ENCODE measurements at regions not wholly inside any gene's neighbourhood (a gene's known extent, or its start where the extent isn't known, plus 50 kb on each side); places are given as distances from the start of the nearest gene placed in this dataset.
A peak's percentile ranks its signal among the peaks of the same experiment; 100 is the strongest.

DNA sequence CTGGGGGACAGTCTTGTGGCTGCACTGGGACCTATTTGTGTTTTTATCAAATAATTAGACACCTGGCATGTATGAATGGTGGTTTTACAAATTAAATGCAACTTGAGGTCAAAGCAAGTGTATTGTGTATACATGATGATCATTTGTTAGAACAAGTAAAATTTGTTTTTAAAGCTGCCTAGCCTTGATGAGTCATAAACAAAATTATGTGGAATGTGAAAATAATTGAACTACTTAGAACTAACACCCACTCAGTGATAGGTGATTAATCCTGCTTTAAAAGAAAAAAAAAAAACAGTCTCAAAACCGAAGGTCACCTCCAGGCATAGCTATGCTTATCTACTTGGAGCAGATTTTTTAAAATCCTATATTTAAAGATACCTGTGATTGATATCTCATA lies 770.3 kb upstream of the SLITRK5 start:
- Histone ChIP-seq H3K27me3 (ENCODE audit: control insufficient read depth, insufficient read depth, low read length, poor library complexity, severe bottlenecking) (no peaks in the 10 kb centered on the region), H3K36me3 (ENCODE audit: control insufficient read depth, insufficient read depth, low read length) (no peaks in the 10 kb centered on the region), H3K4me1 (ENCODE audit: control insufficient read depth, insufficient read depth, low read length) (no peaks in the 10 kb centered on the region), H3K9me3 (ENCODE audit: control insufficient read depth, low read length) (no peaks in the 10 kb centered on the region), H3K4me3 (ENCODE audit: low read length) (no peak overlapping the region), H3K9ac (ENCODE audit: extremely low read depth, low read length, poor library complexity, severe bottlenecking) (no peak overlapping the region), H3K27ac (ENCODE audit: low read depth, low read length) (no peak overlapping the region)
- Mint-ChIP-seq H3K27ac (no peak overlapping the region), H3K27me3 (ENCODE audit: insufficient read depth) (no peaks in the 10 kb centered on the region), H3K36me3 (ENCODE audit: low read depth) (peaks cover 3% of the 10 kb centered on the region), H3K4me3 (no peak overlapping the region), H3K9me3 (peaks cover 12% of the 10 kb centered on the region), H3K4me1 (peaks cover 5% of the 10 kb centered on the region)
- 78% methylated on average over 1 of the region's 1 CpG; no CpG with 5 or more reads in 1 of the 2 experiments for WGBS, 2 experiments (ENCODE audit: insufficient coverage in 1 of 2, insufficient read length in 1 of 2)
- DNase-seq = no peak
- TF ChIP-seq, protein P1, sequence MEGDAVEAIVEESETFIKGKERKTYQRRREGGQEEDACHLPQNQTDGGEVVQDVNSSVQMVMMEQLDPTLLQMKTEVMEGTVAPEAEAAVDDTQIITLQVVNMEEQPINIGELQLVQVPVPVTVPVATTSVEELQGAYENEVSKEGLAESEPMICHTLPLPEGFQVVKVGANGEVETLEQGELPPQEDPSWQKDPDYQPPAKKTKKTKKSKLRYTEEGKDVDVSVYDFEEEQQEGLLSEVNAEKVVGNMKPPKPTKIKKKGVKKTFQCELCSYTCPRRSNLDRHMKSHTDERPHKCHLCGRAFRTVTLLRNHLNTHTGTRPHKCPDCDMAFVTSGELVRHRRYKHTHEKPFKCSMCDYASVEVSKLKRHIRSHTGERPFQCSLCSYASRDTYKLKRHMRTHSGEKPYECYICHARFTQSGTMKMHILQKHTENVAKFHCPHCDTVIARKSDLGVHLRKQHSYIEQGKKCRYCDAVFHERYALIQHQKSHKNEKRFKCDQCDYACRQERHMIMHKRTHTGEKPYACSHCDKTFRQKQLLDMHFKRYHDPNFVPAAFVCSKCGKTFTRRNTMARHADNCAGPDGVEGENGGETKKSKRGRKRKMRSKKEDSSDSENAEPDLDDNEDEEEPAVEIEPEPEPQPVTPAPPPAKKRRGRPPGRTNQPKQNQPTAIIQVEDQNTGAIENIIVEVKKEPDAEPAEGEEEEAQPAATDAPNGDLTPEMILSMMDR (conservative IDR thresholded peaks at IDR 0.05) = no peak

- Histone ChIP-seq H3K4me3 (ENCODE audit: low read length) (peak overlapping the region; percentile 56), H3K9me3 (ENCODE audit: control insufficient read depth, low read length) (no peaks in the 10 kb centered on the region), H3K27me3 (ENCODE audit: control insufficient read depth, insufficient read depth, low read length, poor library complexity, severe bottlenecking) (no peaks in the 10 kb centered on the region), H3K27ac (ENCODE audit: low read depth, low read length) (peak overlapping the region; percentile 36), H3K4me1 (ENCODE audit: control insufficient read depth, insufficient read depth, low read length) (peaks cover 12% of the 10 kb centered on the region), H3K9ac (ENCODE audit: extremely low read depth, low read length, poor library complexity, severe bottlenecking) (peak overlapping the region; percentile 13), H3K36me3 (ENCODE audit: control insufficient read depth, insufficient read depth, low read length) (no peaks in the 10 kb centered on the region)
- TF ChIP-seq, protein P1 (conservative IDR thresholded peaks at IDR 0.05) = no peak
- H3K4me3 Mint-ChIP-seq = no peak overlapping the region
- no peak for DNase-seq
- H3K27ac Mint-ChIP-seq = peak overlapping the region; percentile 79
- H3K27me3 Mint-ChIP-seq (ENCODE audit: insufficient read depth) = no peaks in the 10 kb centered on the region
- peaks cover 40% of the 10 kb centered on the region for H3K4me1 Mint-ChIP-seq
- no peaks in the 10 kb centered on the region for H3K9me3 Mint-ChIP-seq
- no peaks in the 10 kb centered on the region for H3K36me3 Mint-ChIP-seq (ENCODE audit: low read depth)
- WGBS, 2 experiments (ENCODE audit: insufficient coverage in 1 of 2, insufficient read length in 1 of 2) = 39 to 47% methylated on average over 2 to 6 of the region's 7 CpGs
These were observed 764.9 kb upstream of the SLITRK5 start for GRCh38 chr13:86906127-86906874.

DNA sequence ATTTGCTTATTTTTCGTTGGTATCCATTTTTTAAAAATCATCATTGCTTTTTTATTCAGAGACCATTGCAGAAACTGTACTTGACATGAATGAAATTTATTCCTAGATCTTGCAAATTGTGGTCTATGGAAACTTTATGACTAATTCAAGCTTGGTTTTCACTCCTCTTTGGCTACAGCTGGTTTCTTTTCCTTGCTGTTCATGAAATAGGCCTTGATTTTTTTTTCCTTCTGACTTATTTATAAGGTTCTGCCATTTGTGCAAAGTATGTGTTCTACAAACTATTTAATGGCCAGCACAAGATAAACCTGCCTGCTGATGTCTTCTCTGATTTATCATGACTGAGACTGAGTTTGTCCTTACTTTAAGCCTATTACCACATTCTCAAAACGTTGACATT lies 764.0 kb upstream of the SLITRK5 start:
- Mint-ChIP-seq H3K9me3 (no peaks in the 10 kb centered on the region), H3K4me1 (peaks cover 40% of the 10 kb centered on the region), H3K27ac (peak overlapping the region; percentile 79), H3K27me3 (ENCODE audit: insufficient read depth) (no peaks in the 10 kb centered on the region), H3K36me3 (ENCODE audit: low read depth) (no peaks in the 10 kb centered on the region), H3K4me3 (no peak overlapping the region)
- H3K27me3 ChIP-seq (ENCODE audit: control insufficient read depth, insufficient read depth, low read length, poor library complexity, severe bottlenecking) = no peaks in the 10 kb centered on the region
- DNase-seq = no peak
- TF ChIP-seq, protein P1 (conservative IDR thresholded peaks at IDR 0.05) = no peak
- WGBS, 2 experiments (ENCODE audit: insufficient coverage in 1 of 2, insufficient read length in 1 of 2) = 38% methylated on average over 1 of the region's 2 CpGs; no CpG with 5 or more reads in 1 of the 2 experiments
- peaks cover 12% of the 10 kb centered on the region for H3K4me1 ChIP-seq (ENCODE audit: control insufficient read depth, insufficient read depth, low read length)
- peak overlapping the region; percentile 56 for H3K4me3 ChIP-seq (ENCODE audit: low read length)
- H3K27ac ChIP-seq (ENCODE audit: low read depth, low read length) = no peak overlapping the region
- no peak overlapping the region for H3K9ac ChIP-seq (ENCODE audit: extremely low read depth, low read length, poor library complexity, severe bottlenecking)
- no peaks in the 10 kb centered on the region for H3K9me3 ChIP-seq (ENCODE audit: control insufficient read depth, low read length)
- no peaks in the 10 kb centered on the region for H3K36me3 ChIP-seq (ENCODE audit: control insufficient read depth, insufficient read depth, low read length)

All from endodermal cell (in vitro differentiated cells).